Prostate gland (tissue), 2 donors: ENCODE measurements at regions not wholly inside any gene's neighbourhood (a gene's known extent, or its start where the extent isn't known, plus 50 kb on each side); places are given as distances from the start of the nearest gene placed in this dataset.

ENCODE experiments used
- DNase-seq: peaks from one replicate; pipeline ENCODE4 v3.0.0-alpha.2; 2019; ENCODE audit warnings: low spot score
- H3K27ac ChIP-seq, 2 donors: fragments of 200-600 bp; sonication (generic); 2 replicates each; pipeline ENCODE4 v1.5.1; 2017 to 2019
- H3K27me3 ChIP-seq: fragments of 200-600 bp; sonication (generic); replicated peaks from 2 replicates; pipeline ENCODE4 v1.5.1; 2019; ENCODE audit not compliant: insufficient read depth
- H3K36me3 ChIP-seq, 2 donors: fragments of 200-600 bp; sonication (generic); 1 replicate in 1 of 2; 2 replicates in 1 of 2; pipeline versions ENCODE4 v1.5.1 to v1.8.1; 2017 to 2019
- H3K4me1 ChIP-seq: fragments of 200-600 bp; sonication (generic); replicated peaks from 2 replicates; pipeline ENCODE4 v1.5.1; 2019
- H3K4me3 ChIP-seq, 2 donors: fragments of 200-600 bp; sonication (generic); 2 replicates each; pipeline ENCODE4 v1.5.1; 2017 to 2019
- H3K9me3 ChIP-seq: fragments of 200-600 bp; sonication (generic); 2 replicates; pipeline ENCODE4 v1.5.1; 2017
- CTCF ChIP-seq, 4 experiments: fragments of 200-600 bp in 2 of 4; fragments of 450-650 bp in 2 of 4; sonication (generic) in 2 of 4; IDR thresholded peaks; 1 replicate in 3 of 4; 2 replicates in 1 of 4; pipeline ENCODE4 v1.5.1; 2016 to 2019; ENCODE audit warnings: antibody characterized with exemption in 4 of 4, mild to moderate bottlenecking in 2 of 4, moderate library complexity in 2 of 4
- POLR2A ChIP-seq: fragments of 450-650 bp; IDR thresholded peaks from one replicate; pipeline ENCODE4 v1.6.1; 2016; ENCODE audit warnings: antibody characterized with exemption, mild to moderate bottlenecking
- POLR2AphosphoS5 ChIP-seq: sonication (generic); formaldehyde crosslinking; IDR thresholded peaks from one replicate; pipeline ENCODE4 v1.6.1; 2017; ENCODE audit warnings: antibody characterized with exemption
- WGBS: methylation state at CpG from one replicate; pipeline ENCODE4 v1.1.5; 2018; 5-methylcytosine and 5-hydroxymethylcytosine counted together
- intact Hi-C: fragments of 100-400 bp; cut with DNase I; formaldehyde crosslinking; loops from one replicate; pipeline ENCODE4 v1.14.2; 2022

GRCh38 chr5:166529200-166529599 is 1762.2 kb upstream of the WWC1 start:
- intact Hi-C loops = no loop called here
- Histone ChIP-seq H3K4me1 (no peaks in the 10 kb centered on the region), H3K27ac (no peak overlapping the region), H3K36me3 (no peaks in the 10 kb centered on the region), H3K9me3 (no peaks in the 10 kb centered on the region), H3K4me3 (no peak overlapping the region), H3K27me3 (no peaks in the 10 kb centered on the region)
- no peak for TF ChIP-seq CTCF (IDR thresholded peaks at IDR 0.05)
- no peak for TF ChIP-seq POLR2AphosphoS5
- TF ChIP-seq POLR2A = no peak
- 11% methylated on average over 2 of the region's 2 CpGs for WGBS
- no peak for DNase-seq

- intact Hi-C loops = no loop called here
- Histone ChIP-seq H3K27me3 (no peaks in the 10 kb centered on the region), H3K36me3 (no peaks in the 10 kb centered on the region), H3K4me3 (no peak overlapping the region), H3K9me3 (no peaks in the 10 kb centered on the region), H3K27ac (no peak overlapping the region), H3K4me1 (no peaks in the 10 kb centered on the region)
- TF ChIP-seq POLR2A (no peak), CTCF (IDR thresholded peaks at IDR 0.05) (no peak), POLR2AphosphoS5 (no peak)
- 66% methylated on average over 5 of the region's 5 CpGs for WGBS
- no peak for DNase-seq
These were observed 1758.8 kb upstream of the WWC1 start for GRCh38 chr5:166532456-166533220.

- H3K27me3 ChIP-seq = no peaks in the 10 kb centered on the region
- H3K27ac ChIP-seq = no peak overlapping the region
- H3K4me3 ChIP-seq = no peak overlapping the region
- no peak for DNase-seq
- WGBS = 40% methylated on average over 3 of the region's 3 CpGs
- H3K9me3 ChIP-seq = no peaks in the 10 kb centered on the region
- TF ChIP-seq CTCF (IDR thresholded peaks at IDR 0.05) = no peak
- no peak for TF ChIP-seq POLR2A
- no peak for TF ChIP-seq POLR2AphosphoS5
- intact Hi-C loops = no loop called here
- H3K36me3 ChIP-seq = no peaks in the 10 kb centered on the region
- H3K4me1 ChIP-seq = no peaks in the 10 kb centered on the region
These were observed 1755.8 kb upstream of the WWC1 start for GRCh38 chr5:166535641-166536040.

- DNase-seq = no peak
- WGBS = 48% methylated on average over 2 of the region's 2 CpGs
These were observed 1751.3 kb upstream of the WWC1 start for GRCh38 chr5:166540156-166540555.

More at GRCh38 chr5:166540156-166540555, 1751.3 kb upstream of the WWC1 start:
- H3K4me1 ChIP-seq = no peaks in the 10 kb centered on the region
- TF ChIP-seq POLR2AphosphoS5 (no peak), CTCF (IDR thresholded peaks at IDR 0.05) (no peak), POLR2A (no peak)
- H3K27ac ChIP-seq = no peak overlapping the region
- no peaks in the 10 kb centered on the region for H3K36me3 ChIP-seq
- H3K27me3 ChIP-seq = no peaks in the 10 kb centered on the region
- no peaks in the 10 kb centered on the region for H3K9me3 ChIP-seq
- intact Hi-C loops = no loop called here
- no peak overlapping the region for H3K4me3 ChIP-seq
